OCI-LY3 (cell line): ENCODE measurements at regions not wholly inside any gene's neighbourhood (a gene's known extent, or its start where the extent isn't known, plus 50 kb on each side); places are given as distances from the start of the nearest gene placed in this dataset.

ENCODE experiments used
- EZH2phosphoT487 ChIP-seq: fragments of 200-600 bp; shearing (Covaris generic); IDR thresholded peaks from 2 replicates; pipeline ENCODE4 v1.6.1; 2018; ENCODE audit warnings: antibody characterized with exemption, mixed run types, low read depth
- TF ChIP-seq, protein P1 (sequence below): fragments of 200-600, 300-600 bp; sonication (generic); IDR thresholded peaks from 2 replicates; pipeline ENCODE4 v1.5.1; 2014; ENCODE audit warnings: antibody characterized with exemption, low read length, low read depth

DNA sequence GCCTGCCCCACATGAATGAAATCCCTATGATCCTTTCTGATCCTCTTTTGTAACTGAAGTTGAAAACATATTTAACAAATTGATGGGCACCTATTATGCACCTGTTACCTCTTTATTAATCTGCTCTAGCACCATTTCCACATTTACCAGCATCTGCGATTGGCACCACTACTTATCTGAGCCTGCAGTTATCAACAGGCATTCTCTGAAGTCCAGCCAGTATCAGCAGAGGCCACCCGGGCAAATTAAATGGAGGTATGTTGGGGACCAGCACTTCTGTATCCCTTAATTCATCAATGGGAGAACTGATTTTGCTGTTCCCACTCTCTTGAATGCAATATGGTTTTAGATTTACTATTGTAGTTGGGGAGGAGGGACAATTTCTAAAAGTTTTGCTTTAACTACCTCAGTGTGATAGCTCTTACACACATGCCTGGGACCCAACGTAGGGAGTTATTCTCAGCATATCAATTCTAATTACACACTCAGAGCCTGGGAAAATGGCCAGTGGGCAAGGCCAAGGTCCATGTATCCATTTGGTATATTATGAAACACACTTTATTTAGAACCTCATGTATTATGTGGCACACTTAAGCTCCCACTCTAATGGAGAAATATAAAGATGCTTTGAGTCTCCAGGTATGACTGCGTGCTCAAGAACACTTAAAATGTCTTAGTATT lies 1927.1 kb upstream of the PCDH7 start:
- TF ChIP-seq EZH2phosphoT487: no peak
- TF ChIP-seq, protein P1, sequence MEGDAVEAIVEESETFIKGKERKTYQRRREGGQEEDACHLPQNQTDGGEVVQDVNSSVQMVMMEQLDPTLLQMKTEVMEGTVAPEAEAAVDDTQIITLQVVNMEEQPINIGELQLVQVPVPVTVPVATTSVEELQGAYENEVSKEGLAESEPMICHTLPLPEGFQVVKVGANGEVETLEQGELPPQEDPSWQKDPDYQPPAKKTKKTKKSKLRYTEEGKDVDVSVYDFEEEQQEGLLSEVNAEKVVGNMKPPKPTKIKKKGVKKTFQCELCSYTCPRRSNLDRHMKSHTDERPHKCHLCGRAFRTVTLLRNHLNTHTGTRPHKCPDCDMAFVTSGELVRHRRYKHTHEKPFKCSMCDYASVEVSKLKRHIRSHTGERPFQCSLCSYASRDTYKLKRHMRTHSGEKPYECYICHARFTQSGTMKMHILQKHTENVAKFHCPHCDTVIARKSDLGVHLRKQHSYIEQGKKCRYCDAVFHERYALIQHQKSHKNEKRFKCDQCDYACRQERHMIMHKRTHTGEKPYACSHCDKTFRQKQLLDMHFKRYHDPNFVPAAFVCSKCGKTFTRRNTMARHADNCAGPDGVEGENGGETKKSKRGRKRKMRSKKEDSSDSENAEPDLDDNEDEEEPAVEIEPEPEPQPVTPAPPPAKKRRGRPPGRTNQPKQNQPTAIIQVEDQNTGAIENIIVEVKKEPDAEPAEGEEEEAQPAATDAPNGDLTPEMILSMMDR: no peak
